ENCODE measurements at regions not wholly inside any gene's neighbourhood (a gene's known extent, or its start where the extent isn't known, plus 50 kb on each side); places are given as distances from the start of the nearest gene placed in this dataset.
A peak's percentile ranks its signal among the peaks of the same experiment; 100 is the strongest.
"Not testable (repeated sequence)": the region's sequence is repeated elsewhere in the genome, so short reads cannot be mapped to it uniquely, and the experiment has no call there.

- no peak for DNase-seq
These were observed 247.4 kb downstream of the CYLC2 start for GRCh38 chr9:103242486-103242885.

GRCh38 chr9:103243553-103243952 lies 248.4 kb downstream of the CYLC2 start:
- no peak for DNase-seq

- no peak for DNase-seq
These were observed 250.2 kb downstream of the CYLC2 start for GRCh38 chr9:103245369-103245768.

- DNase-seq = no peak
These were observed 266.8 kb downstream of the CYLC2 start for GRCh38 chr9:103261951-103262350.

- DNase-seq = no peak
These were observed 270.9 kb downstream of the CYLC2 start for GRCh38 chr9:103266064-103266463.

- no peak for DNase-seq
These were observed 282.1 kb downstream of the CYLC2 start for GRCh38 chr9:103277240-103277639.

- no peak for DNase-seq
These were observed 286.0 kb downstream of the CYLC2 start for GRCh38 chr9:103281126-103281525.

GRCh38 chr9:103287361-103287760 lies 292.2 kb downstream of the CYLC2 start:
- no peak for DNase-seq

GRCh38 chr9:103296189-103296588 lies 301.1 kb downstream of the CYLC2 start:
- DNase-seq = no peak

- DNase-seq = no peak
These were observed 305.9 kb downstream of the CYLC2 start for GRCh38 chr9:103301051-103301450.

GRCh38 chr9:103304797-103305196 lies 309.7 kb downstream of the CYLC2 start:
- DNase-seq = no peak

- DNase-seq = no peak
These were observed 324.8 kb downstream of the CYLC2 start for GRCh38 chr9:103319979-103320378.

- no peak for DNase-seq
These were observed 328.6 kb downstream of the CYLC2 start for GRCh38 chr9:103323699-103324098.

- no peak for DNase-seq
These were observed 340.3 kb downstream of the CYLC2 start for GRCh38 chr9:103335461-103335860.

GRCh38 chr9:103355000-103355399 lies 359.9 kb downstream of the CYLC2 start:
- DNase-seq = no peak

- DNase-seq = not testable (repeated sequence)
These were observed 362.8 kb downstream of the CYLC2 start for GRCh38 chr9:103357980-103358379.

GRCh38 chr9:103361906-103362305 lies 366.8 kb downstream of the CYLC2 start:
- no peak for DNase-seq

- DNase-seq = no peak
These were observed 367.9 kb downstream of the CYLC2 start for GRCh38 chr9:103362986-103363385.

GRCh38 chr9:103364753-103365152 lies 369.6 kb downstream of the CYLC2 start:
- DNase-seq = no peak

- DNase-seq = no peak
These were observed 376.0 kb downstream of the CYLC2 start for GRCh38 chr9:103371152-103371551.

GRCh38 chr9:103372828-103373227 lies 377.7 kb downstream of the CYLC2 start:
- DNase-seq = no peak

GRCh38 chr9:103377667-103378066 lies 382.5 kb downstream of the CYLC2 start:
- DNase-seq = no peak

GRCh38 chr9:103397868-103398600 lies 402.9 kb downstream of the CYLC2 start:
- peak in 1 of 2 donors; percentile 24 for DNase-seq

- no peak for DNase-seq
These were observed 404.4 kb downstream of the CYLC2 start for GRCh38 chr9:103399535-103399934.

GRCh38 chr9:103407260-103407659 lies 412.1 kb downstream of the CYLC2 start:
- DNase-seq = no peak

Measured in CD4-positive, alpha-beta T cell treated with Interferon alpha-2 for 1 hour (primary cell).